Right forelimb (tissue), 1 donor: ENCODE measurements at regions not wholly inside any gene's neighbourhood (a gene's known extent, or its start where the extent isn't known, plus 50 kb on each side); places are given as distances from the start of the nearest gene placed in this dataset.

ENCODE experiments used
- DNase-seq: peaks from one replicate; pipeline ENCODE4 v3.0.0-alpha.2; 2018

GRCh38 chr13:73698859-73699258, 435.3 kb downstream of the KLF12 start:
- DNase-seq, result no peak

- DNase-seq, result no peak
These were observed 437.0 kb downstream of the KLF12 start for GRCh38 chr13:73697166-73697565.

DNA sequence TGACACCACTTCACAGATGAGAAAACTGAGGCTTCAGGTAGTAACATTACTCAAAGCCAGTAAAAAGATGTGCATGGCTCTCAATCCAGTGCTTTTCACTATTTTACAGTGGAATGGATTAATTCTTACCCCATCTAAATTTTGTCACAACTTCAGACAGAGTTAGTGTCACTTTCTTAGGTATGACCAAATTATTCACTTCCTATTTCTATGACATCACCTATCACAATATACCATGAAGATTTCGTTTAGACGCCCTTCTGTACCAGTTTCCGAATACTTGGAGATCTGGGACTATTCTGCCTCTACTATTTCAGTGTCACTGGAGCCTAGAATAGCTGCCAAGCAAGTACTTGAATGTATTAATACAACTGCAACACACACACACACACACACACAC, 437.5 kb downstream of the KLF12 start:
- DNase-seq, result no peak

GRCh38 chr13:73696271-73696670, 437.9 kb downstream of the KLF12 start:
- DNase-seq, result no peak

DNA sequence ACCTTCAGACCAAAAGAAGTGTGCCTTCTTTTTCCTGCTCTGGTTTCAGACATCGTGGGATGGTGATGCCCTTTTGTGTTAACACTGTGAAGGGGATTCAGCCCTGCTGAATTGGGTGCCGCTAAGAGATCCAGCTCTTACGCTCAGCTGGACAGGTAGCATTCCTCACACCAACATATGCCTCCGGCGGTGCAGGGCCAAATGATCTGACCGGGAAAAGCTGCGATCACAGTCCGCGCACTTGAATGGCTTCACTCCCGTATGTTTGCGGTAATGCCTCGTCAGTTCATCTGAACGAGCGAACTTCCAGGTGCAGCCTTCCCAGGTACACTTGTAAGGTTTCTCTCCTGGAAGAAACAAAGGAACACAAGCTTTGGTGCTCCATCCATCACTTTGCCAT, 438.9 kb downstream of the KLF12 start:
- DNase-seq, result no peak

DNA sequence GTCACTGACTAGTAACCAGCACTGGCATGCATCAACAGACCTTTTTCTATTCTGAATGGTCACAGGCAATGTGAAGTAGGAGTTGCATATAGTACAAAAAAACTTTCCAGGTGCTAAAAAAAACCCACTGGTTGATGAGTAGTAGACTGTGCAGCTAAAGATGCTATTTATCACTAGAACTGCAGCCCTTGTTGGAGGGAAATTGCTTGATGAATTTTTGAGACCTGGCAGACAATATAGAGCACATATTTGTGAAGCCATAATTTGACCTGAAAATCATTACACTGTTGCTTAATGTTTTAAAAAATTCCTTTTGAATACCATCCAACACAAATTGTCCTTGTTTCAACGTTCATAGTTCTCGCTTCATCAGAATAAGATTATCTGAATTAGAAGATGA, 441.0 kb downstream of the KLF12 start:
- DNase-seq, result no peak

DNA sequence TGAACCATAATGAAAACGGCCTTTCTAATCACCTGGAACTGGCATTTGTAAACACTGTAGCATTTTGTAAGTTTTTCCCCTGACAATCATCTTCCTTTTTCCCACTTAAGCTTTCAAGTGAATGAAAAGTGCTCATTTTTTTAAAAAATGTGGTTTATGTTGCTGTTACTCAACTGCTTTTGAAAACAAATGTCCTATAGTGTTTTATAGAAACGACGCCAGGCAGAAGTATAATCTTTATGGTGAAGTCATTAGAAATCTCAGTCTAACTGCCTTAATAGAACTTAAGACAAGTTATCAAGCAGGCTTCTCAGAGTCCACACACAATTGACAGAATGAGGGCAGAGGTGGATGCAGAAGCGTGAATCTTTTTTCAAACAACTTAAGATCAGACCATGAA, 442.3 kb downstream of the KLF12 start:
- no peak for DNase-seq

GRCh38 chr13:73687929-73688328, 446.3 kb downstream of the KLF12 start:
- DNase-seq, result no peak

DNA sequence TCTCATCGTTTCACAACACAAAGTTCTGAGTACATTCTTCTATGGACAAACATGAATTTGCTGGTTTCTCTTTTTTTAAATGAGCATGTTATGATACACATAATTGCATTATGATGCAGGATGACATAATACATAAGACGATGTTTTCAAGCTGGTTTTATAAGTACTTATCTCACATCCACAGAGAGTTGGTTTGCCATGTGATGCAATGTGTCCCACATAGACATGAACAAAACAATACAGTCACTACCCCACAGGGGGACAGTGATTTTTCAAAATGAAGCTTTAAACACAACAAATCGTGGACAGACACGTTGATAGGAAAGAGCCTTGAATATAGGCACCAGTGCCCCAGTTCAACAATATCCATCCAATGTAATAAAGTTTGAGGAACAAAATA, 447.1 kb downstream of the KLF12 start:
- no peak for DNase-seq

- no peak for DNase-seq
These were observed 449.5 kb downstream of the KLF12 start for GRCh38 chr13:73684750-73685149.

- no peak for DNase-seq
These were observed 449.9 kb downstream of the KLF12 start for GRCh38 chr13:73684286-73684685.

GRCh38 chr13:73683746-73684145, 450.5 kb downstream of the KLF12 start:
- no peak for DNase-seq

DNA sequence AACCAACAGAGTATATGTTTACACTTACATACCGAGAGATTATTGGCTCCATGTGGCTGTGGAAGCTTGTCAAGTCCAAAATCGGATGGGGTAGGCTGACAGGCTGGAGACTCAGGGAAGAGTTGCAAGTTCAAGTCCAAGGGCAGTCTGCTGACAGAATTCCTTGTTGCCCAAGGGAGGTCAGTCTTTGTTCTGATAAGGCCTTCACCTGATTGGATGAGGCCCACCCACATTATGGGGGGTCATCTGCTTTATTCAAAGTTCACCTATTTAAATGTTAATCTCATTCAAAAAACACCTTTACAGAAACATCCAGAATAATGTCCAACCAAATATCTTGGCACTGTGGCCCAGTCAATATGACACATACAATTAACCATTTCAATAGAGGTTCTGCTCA, 452.4 kb downstream of the KLF12 start:
- DNase-seq, result no peak

GRCh38 chr13:73681015-73681414, 453.2 kb downstream of the KLF12 start:
- no peak for DNase-seq

DNA sequence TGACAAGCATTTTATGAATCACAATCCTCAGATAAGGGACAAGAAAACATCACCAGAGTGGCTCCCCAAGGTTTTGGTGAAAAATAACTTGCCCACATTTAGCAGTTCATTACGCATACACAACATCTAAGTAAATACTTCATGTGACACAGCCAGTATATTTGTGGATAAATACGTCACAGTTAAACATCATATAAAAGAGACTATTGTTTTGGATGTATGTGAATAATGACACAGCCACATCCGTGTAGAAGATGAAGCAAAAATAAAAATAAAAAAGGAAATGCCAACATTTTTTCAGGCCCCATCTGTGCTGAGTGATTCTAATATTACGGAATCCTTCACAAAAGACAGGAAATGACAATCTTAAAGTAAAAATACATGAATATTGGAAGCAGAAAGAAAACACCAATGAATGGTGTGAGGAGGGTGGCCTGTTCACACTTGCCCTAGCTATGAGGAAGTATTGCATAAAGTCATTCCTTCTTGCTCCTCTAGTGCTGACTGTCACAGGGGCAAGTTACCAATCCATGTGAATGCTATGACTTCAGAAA, 457.1 kb downstream of the KLF12 start:
- DNase-seq, result no peak

- DNase-seq, result no peak
These were observed 457.6 kb downstream of the KLF12 start for GRCh38 chr13:73676550-73677047.

- DNase-seq, result no peak
These were observed 458.4 kb downstream of the KLF12 start for GRCh38 chr13:73675821-73676220.

GRCh38 chr13:73674570-73674969, 459.6 kb downstream of the KLF12 start:
- no peak for DNase-seq

DNA sequence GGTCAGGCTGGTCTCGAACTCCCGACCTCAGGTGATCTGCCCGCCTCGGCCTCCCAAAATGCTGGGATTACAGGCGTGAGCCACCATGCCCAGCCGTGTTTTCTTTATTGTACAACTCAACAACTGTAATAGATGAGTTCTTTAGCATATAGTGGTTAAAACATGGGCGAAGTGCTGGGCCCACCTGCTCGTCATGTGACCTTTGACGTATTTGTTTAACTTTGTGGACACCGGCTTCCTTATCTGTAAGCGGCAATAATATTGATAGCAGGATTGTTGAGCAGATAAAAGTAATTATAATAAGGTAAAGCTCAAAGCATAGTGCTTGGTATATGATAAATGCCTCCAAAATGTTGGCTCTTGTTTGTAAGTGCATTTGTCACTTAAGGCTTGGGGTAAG, 460.3 kb downstream of the KLF12 start:
- DNase-seq, result no peak

DNA sequence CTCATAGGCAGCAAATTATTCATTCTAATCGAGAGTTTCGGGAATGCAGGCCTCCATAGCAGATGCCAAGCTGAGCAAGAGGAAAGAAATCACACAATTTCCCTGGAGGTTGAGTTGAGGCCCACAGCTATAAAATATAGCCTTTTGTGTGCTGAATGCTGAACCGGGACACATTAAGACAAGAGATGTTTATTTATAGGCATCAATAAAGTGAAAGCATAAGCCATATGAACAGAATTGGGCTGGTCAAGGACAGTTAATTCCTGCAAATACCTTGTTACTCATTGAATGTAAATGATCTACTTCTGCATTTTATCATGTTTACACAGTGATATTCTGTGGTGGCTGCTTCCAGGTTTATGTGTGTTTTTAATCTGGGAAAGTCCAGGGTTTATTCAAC, 461.7 kb downstream of the KLF12 start:
- no peak for DNase-seq

DNA sequence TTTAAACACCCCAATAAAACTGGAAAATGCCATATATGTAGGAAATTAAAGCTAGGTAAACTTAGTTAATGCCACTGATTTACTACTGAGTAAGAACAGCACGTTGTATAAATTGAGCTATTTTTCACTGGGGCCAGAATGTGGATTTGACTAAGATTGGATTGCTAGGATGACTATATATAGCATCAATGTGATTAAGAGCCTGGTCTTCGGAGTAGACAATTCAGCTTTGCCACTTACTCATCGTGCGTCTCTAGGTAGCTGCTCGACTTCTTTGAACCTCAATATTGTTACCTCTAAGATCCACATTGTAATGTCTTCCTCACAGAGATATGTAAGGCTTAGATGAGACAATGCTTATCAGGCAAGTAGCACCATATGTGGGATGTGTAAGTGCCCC, 462.5 kb downstream of the KLF12 start:
- DNase-seq, result no peak

GRCh38 chr13:73671011-73671410, 463.2 kb downstream of the KLF12 start:
- no peak for DNase-seq

DNA sequence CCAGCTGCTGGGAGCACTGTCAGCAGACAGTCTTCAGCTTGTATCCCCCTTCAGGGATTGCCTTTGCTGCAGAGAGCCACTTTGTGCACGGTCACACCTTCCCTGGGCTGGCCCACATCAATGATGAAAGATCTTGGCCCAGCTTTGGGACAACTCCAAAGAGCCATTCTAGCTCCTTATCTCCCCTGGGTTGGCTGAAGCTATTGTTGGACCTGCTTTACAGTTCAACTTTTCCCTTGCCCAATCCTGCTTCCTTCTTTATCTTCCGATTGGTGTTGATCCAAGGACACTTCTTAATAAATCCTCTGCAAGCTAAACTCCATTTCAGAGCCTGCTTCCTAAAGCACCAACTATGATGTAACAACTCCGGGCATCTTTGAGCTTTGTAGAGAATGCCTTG, 466.4 kb downstream of the KLF12 start:
- DNase-seq, result no peak

GRCh38 chr13:73665261-73665660, 468.9 kb downstream of the KLF12 start:
- no peak for DNase-seq

DNA sequence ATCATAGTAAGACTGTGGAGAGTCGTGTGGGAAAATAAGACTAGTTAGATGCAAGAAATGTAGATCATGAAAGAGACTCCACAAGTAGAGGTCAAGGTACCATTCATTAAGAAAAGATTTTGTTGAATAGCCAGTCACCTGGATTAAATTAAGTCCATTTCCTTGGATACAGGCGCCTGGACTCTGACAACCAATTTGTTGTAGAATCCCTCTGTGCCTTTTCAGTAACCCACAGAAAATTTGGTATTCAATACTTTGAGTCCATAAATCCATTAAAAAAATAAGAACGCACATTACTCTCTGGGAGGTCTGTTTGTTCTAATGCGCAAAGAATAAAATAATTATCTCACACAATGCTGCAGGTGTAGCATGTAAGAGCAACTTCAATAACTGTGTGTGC, 469.4 kb downstream of the KLF12 start:
- no peak for DNase-seq

GRCh38 chr13:73662833-73663232, 471.4 kb downstream of the KLF12 start:
- DNase-seq, result no peak
